Motor neuron (in vitro differentiated cells): ENCODE measurements at regions not wholly inside any gene's neighbourhood (a gene's known extent, or its start where the extent isn't known, plus 50 kb on each side); places are given as distances from the start of the nearest gene placed in this dataset.
A peak's percentile ranks its signal among the peaks of the same experiment; 100 is the strongest.

Source experiments
- ATAC-seq, 8 experiments: fragments of 200-7000 bp; cut with Tn5 transposase; replicated peaks in 6 of 8; 2 replicates each; pipeline ENCODE4 v1.8.0; 2021; ENCODE audit warnings: mild to moderate bottlenecking in 8 of 8, moderate library complexity in 8 of 8
- H3K27ac ChIP-seq, 2 donors: fragments of 250-450 bp; sonication (Bioruptor Pico); 2 replicates each; pipeline ENCODE4 v1.9.0; 2021; ENCODE audit warnings: antibody characterized with exemption in 2 of 2, mild to moderate bottlenecking in 2 of 2, moderate library complexity in 1 of 2
- H3K4me1 ChIP-seq, 2 donors: fragments of 250-450 bp; sonication (Bioruptor Pico); replicated peaks in 1 of 2; 2 replicates each; pipeline ENCODE4 v1.6.1; 2021; ENCODE audit warnings: antibody characterized with exemption in 2 of 2, mild to moderate bottlenecking in 2 of 2, moderate library complexity in 1 of 2
- H3K4me3 ChIP-seq, 5 donors: fragments of 250-450 bp; sonication (Bioruptor Pico); 2 replicates each; pipeline ENCODE4 v1.9.0; 2021; ENCODE audit warnings: antibody characterized with exemption in 5 of 5, mild to moderate bottlenecking in 5 of 5, moderate library complexity in 4 of 5
- WGBS, 10 experiments: fragments of 450-650 bp; shearing (Covaris generic); methylation state at CpG; one replicate each; pipeline ENCODE4 v1.0.0; 2022; 5-methylcytosine and 5-hydroxymethylcytosine counted together
- in situ Hi-C, 9 experiments: fragments of 400-800 bp; cut with MboI; loops; one replicate each; pipeline ENCODE4 v1.15.0; 2021; ENCODE audit warnings: low sequenced_read_pairs in 9 of 9, low pct_unique_long_range_greater_than_20kb in 2 of 9; ENCODE audit not compliant: unreplicated experiment in 9 of 9

DNA sequence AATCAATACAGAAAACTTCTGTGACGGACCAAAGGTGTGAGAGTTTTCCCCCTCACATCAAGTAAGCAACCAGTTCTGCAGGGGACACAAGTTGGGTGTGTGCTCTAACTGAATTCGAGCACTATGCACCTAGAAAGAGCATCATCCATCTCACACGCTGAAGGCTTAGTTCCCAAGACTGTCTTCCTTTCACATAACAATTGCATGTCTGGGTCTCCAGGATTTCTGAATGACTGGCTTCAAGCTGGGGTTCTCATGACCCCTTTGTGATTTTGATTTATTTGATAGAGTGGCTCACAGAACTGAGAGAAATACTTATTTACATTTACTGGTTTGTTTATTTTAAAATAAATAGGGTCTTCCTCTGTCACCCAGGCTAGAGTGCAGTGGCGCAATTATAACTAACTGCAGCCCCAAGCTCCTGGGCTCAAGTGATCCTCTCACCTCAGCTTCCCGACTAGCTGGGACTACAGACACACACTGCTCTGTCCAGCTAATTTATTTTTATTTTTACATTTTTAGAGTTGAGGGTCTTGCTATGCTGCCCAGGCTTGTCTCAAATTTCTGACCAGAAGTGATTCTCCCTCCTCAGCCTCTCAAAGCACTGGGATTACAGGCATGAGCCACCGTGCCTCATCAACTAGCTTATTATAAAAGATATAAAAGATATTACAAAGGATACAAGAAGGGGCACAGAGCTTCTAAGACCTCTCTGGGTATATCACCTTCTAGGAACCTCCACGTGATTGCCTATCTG is 316.7 kb upstream of the CDH12 start:
- Histone ChIP-seq H3K4me1 (no peaks in the 10 kb centered on the region), H3K27ac (no peak overlapping the region), H3K4me3 (no peak overlapping the region)
- WGBS, 10 experiments, result 5 to 100% (median 58%) methylated on average over 1 to 7 of the region's 7 CpGs
- in situ Hi-C loops, result no loop called here
- ATAC-seq, result no peak

DNA sequence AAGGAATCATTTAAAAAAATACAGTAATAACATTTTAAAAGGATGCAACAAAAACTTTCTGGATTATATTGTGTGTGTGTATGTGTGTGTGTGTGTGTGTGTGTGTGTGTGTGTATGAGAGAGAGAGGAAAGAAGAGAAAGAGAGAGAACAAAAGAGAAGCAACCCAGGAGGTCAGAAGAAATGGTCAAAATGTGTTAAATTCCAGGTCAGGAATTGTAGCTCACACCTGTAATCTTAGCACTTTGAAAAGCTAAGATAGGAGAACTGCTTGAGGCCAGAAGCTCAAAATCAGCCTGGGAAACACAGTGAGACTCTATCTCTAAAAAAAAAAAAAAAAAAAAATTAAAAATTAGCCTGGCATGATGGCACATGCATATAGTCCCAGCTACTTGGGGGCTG is 311.8 kb upstream of the CDH12 start:
- in situ Hi-C loops, result no loop called here
- Histone ChIP-seq H3K4me3 (no peak overlapping the region), H3K4me1 (no peaks in the 10 kb centered on the region), H3K27ac (no peak overlapping the region)
- ATAC-seq, result no peak

DNA sequence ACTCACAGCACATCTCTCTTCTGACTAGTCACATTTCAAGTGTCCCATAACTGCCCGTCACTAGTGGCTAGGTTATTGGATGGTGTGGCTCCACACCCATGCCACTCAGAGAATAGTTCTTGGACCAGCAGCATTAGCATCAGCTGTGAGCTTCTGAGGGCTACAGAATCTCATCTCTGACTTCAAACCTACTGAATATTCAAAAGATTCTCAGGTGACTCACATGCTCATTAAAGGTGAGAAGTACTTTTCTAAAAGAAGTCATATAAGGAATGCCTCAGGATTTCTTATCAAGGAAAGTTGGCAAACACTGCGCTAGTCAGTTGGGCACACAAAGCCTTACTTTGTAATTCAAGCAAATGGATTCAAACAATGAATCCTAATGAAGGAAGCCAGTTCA is 305.0 kb upstream of the CDH12 start:
- WGBS, 10 experiments, result 0 to 100% (median 83%) methylated on average over 1 to 2 of the region's 2 CpGs; no CpG with 5 or more reads in 1 of the 10 experiments
- in situ Hi-C loops, result no loop called here
- peak in 1 of 8 experiments; percentile 22 for ATAC-seq
- Histone ChIP-seq H3K4me3 (no peak overlapping the region), H3K27ac (no peak overlapping the region), H3K4me1 (no peaks in the 10 kb centered on the region)

DNA sequence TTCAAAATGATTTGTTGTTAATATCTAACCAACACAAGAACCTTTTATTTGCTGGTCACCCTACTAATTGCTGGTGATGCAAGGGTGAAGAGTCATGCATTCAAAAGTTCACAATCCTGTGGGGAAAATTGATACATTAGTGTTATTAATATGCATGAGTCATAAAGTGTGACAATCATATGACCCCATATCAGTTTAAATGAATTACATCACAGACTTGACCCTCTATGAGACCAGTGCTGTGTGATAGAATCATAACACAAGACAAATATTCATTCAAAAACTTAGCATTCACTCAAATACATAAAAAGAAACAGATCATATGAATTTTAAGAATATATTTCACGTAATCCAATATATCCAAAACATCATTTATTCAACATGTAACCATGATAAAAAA is 304.6 kb upstream of the CDH12 start:
- H3K27ac ChIP-seq, result no peak overlapping the region
- WGBS, 10 experiments, result 20 to 100% (median 100%) methylated on average over 1 of the region's 1 CpG; no CpG with 5 or more reads in 3 of the 10 experiments
- in situ Hi-C loops, result no loop called here
- ATAC-seq, result peak in 3 of 8 experiments; percentile 43 to 77 (median 73)
- no peaks in the 10 kb centered on the region for H3K4me1 ChIP-seq
- no peak overlapping the region for H3K4me3 ChIP-seq

DNA sequence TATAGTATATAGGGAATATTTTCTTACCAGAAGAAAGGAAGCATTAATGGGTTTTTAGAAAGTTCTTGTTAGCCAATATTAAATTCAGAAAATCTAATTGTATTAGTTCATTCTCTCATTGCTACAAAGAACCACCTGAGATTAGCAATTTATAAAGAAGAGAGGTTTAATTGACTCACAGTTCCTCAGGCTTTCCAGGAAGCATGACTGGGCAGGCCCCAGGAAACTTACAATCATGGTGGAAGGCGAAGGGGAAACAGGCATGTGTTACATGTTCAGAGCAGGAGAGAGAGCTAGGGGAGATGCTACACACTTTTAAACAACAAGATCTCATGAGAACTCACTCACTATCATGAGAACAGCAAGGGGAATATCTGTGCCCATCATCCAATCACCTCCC is 304.0 kb upstream of the CDH12 start:
- in situ Hi-C loops, result no loop called here
- ATAC-seq, result peak in 1 of 8 experiments; percentile 13
- Histone ChIP-seq H3K4me3 (no peak overlapping the region), H3K4me1 (no peaks in the 10 kb centered on the region), H3K27ac (no peak overlapping the region)
- WGBS, 10 experiments, result 0 to 100% (median 100%) methylated on average over 1 of the region's 1 CpG; no CpG with 5 or more reads in 5 of the 10 experiments

DNA sequence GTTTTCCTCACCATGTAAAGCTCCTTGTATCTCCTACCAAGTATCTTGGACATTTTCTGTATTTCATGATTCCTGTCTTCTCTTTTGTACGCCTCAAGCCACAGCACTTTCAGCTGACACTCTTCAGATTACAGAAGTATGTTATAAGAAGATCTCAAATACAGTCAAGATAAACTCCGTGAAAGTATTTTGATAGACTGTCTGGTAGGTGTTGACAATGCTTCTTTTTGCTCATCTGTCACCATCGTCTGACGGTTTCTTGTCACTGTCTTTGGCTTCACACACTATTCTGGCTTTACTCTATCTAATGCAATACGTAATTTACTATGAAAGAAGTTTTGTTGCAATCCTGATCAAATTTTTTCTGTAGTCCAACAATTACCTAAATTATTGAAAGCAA is 294.5 kb upstream of the CDH12 start:
- Histone ChIP-seq H3K4me1 (no peaks in the 10 kb centered on the region), H3K27ac (no peak overlapping the region), H3K4me3 (no peak overlapping the region)
- in situ Hi-C loops, result no loop called here
- WGBS, 10 experiments, result 0 to 100% (median 90%) methylated on average over 1 to 5 of the region's 5 CpGs
- ATAC-seq, result no peak

DNA sequence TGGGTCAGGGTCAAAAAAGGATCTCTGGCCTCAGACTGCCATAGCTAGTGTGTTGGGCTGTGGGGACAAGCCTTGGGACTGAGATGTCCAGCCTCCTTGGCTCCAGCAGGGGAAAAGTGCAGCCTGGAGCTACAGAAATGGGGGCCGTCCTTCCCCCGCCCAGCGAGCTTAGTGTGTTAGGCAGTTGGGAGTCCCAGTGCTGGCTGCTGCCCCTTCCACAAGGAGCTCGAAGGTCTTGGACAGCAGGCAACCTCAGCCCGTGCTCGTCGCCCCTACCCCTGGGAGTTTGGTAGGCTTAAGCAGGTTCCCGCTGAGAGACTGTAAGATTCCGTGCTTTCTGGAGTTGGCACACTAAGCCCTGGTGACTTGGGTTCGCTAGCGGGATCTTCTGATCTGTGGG is 293.0 kb upstream of the CDH12 start:
- ATAC-seq, result no peak
- H3K4me1 ChIP-seq, result no peaks in the 10 kb centered on the region
- WGBS, 10 experiments, result 67 to 100% (median 88%) methylated on average over 1 to 5 of the region's 11 CpGs; no CpG with 5 or more reads in 6 of the 10 experiments
- H3K4me3 ChIP-seq, result no peak overlapping the region
- H3K27ac ChIP-seq, result no peak overlapping the region
- in situ Hi-C loops, result no loop called here

DNA sequence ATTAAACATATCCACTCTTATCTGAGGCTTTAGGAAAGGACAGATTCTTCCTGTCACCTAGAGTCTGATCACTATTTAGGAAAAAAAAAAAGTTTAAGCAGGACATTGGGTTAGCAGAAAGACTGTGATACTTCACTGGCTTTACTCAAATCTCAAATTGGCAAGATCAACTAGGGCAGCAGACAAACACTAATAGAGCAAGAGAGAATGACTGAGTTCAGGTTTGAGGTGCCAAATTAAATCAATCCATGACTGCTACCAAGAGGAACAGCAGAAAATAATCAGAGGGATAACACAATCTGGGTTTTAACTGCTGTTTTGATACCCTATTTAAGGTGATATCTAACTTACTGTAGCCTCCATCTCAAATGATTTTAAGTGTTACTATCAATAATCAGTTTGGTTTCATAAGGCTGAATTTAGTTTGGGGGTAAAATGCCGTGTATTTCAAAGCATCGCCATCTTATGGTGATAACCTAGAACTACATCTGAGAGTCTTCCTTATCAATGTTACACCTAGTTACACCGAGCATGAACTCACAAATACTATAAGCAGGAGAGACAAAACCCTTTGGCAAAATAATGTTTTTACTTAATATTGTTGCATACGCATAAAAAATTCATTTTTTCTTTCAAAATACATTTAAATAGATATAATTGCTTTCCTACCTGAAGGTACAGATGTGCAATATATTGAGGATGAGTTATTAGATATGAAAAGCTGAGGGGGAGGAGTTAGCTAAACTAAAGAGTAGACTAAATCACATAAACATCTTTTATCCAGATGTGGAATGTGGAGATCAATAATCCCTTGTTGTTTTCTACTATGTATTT is 286.4 kb upstream of the CDH12 start:
- H3K4me3 ChIP-seq, result no peak overlapping the region
- ATAC-seq, result peak in 1 of 8 experiments; percentile 36
- H3K4me1 ChIP-seq, result peaks cover 0 to 3% of the 10 kb centered on the region in 2 donors
- H3K27ac ChIP-seq, result no peak overlapping the region
- in situ Hi-C loops, result no loop called here
- WGBS, 10 experiments, result 0 to 27% (median 8%) methylated on average over 2 to 4 of the region's 4 CpGs; no CpG with 5 or more reads in 1 of the 10 experiments

DNA sequence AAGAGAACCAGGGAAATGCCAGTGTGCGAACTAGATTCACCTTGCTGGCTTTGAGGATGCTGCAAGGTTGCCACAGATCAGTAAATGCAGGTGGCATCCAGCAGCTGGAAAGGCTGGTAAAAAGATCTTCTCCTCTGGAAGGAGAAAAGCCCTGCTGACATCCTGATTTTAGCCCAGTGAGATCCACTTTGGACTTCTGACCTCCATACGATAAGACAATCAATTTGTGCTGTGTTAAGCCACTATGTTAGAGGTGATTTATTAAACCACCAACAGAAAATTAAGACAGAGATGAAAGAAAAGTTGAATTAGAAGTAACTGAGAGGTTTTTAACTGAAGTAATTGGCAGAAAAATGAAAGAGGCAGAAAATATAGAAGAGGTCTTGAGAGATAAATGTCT is 283.8 kb upstream of the CDH12 start:
- in situ Hi-C loops, result no loop called here
- H3K4me1 ChIP-seq, result peaks cover 3 to 14% of the 10 kb centered on the region in 2 donors
- WGBS, 10 experiments, result 14 to 100% (median 72%) methylated on average over 1 of the region's 2 CpGs
- no peak overlapping the region for H3K27ac ChIP-seq
- H3K4me3 ChIP-seq, result no peak overlapping the region
- ATAC-seq, result no peak

DNA sequence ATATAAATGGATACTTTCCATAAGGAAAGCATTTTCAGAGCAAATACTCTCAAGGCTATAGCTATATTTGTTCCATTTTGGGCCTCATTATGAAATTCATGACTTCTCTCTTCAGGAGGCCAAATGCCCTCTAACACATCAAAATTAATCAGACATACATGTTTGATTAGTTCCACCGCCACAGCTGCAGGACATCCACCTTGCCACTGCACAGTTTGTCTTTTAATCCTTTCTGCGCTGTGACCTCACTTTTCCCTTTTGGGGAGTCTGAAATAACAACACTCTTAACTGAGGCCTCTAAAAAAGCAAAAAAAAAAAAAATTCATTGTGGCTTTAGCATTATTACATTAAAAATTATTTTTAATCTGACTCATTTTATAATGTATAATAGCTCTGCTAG is 279.1 kb upstream of the CDH12 start:
- no peak for ATAC-seq
- 39 to 89% (median 80%) methylated on average over 1 to 2 of the region's 2 CpGs; no CpG with 5 or more reads in 2 of the 10 experiments for WGBS, 10 experiments
- Histone ChIP-seq H3K4me3 (no peak overlapping the region), H3K4me1 (peaks cover 5 to 17% of the 10 kb centered on the region in 2 donors), H3K27ac (no peak overlapping the region)
- in situ Hi-C loops, result no loop called here

DNA sequence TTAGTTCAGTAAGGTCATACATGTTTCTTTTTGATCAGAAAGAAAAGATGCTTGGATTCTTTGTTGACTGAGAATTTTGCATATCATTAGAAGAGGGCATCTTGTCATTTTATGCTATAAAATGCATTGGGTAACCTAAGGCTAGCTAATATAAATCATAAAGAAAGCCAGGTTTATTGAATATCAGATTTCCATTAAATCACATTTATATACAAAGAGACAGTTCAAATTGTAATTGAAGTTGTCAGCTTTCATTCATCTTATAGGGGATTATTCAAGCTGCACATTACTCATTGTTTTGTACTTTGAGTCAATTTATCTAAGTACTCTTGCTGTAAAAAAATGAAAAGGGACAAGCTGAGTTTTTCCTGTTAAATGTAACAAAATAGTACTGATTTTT is 259.1 kb upstream of the CDH12 start:
- Histone ChIP-seq H3K27ac (no peak overlapping the region), H3K4me1 (peaks cover 0 to 10% of the 10 kb centered on the region in 2 donors), H3K4me3 (no peak overlapping the region)
- in situ Hi-C loops, result no loop called here
- ATAC-seq, result no peak

DNA sequence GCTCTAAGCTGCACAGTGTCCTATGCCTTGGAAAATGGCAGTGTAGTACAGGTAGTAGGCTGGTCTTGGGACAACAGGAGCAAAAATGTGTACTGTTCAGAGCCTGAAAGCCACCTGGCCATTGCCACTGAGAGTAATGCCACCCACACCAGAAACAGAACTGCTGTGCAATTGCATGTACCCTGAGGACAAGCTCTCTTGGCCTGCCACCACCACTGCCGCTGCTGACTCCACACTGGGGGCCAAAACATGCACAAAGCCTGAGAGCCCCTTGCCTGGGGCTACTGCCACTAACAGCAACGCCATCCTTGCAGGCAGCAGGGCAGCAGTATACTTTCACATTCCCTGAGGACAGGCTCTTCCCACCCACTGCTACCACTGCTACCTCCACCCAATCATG is 251.9 kb upstream of the CDH12 start:
- ATAC-seq, result no peak
- no peak overlapping the region for H3K4me3 ChIP-seq
- H3K4me1 ChIP-seq, result no peaks in the 10 kb centered on the region
- H3K27ac ChIP-seq, result no peak overlapping the region
- in situ Hi-C loops, result no loop called here
- 80 to 83% methylated on average over 1 of the region's 2 CpGs; no CpG with 5 or more reads in 8 of the 10 experiments for WGBS, 10 experiments

DNA sequence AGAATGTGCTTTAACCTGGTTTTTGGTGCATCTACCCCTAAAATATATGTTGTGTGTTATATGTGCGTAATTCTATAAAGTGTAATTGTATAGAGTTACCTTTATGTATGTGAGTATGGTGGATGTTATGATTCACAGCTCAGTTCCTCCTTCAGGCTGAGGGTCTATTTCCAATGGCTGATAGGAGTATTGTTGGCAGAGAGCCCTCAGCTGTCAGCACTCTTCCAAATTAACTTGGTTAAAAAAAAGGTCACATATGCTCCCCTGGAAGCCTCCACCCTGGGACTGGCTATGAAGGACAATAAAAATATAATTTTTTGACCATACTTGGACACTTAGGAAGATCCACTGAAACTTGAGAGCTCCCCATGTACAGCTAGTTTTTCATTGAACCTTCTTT is 250.4 kb upstream of the CDH12 start:
- Histone ChIP-seq H3K27ac (no peak overlapping the region), H3K4me3 (no peak overlapping the region), H3K4me1 (no peaks in the 10 kb centered on the region)
- ATAC-seq, result no peak
- in situ Hi-C loops, result no loop called here
- WGBS, 10 experiments, result 0 to 100% (median 100%) methylated on average over 1 of the region's 1 CpG; no CpG with 5 or more reads in 4 of the 10 experiments
